H1 (cell line): ENCODE measurements at regions not wholly inside any gene's neighbourhood (a gene's known extent, or its start where the extent isn't known, plus 50 kb on each side); places are given as distances from the start of the nearest gene placed in this dataset.

Experiments
- ASH2L ChIP-seq: fragments of 200-600, 300-600 bp; sonication (generic); IDR thresholded peaks from one replicate; pipeline ENCODE4 v1.7.1; 2017; ENCODE audit warnings: low read length
- BCL11A ChIP-seq, 2 experiments: IDR thresholded peaks; one replicate each; pipeline ENCODE4 v1.6.1; 2011; ENCODE audit warnings: low read depth in 2 of 2, low read length in 2 of 2, mild to moderate bottlenecking in 2 of 2
- CHD7 ChIP-seq: fragments of 300-600 bp; sonication (generic); IDR thresholded peaks from 2 replicates; pipeline ENCODE4 v1.7.1; 2012; ENCODE audit warnings: low read length, moderate library complexity, mild to moderate bottlenecking, inconsistent platforms; ENCODE audit not compliant: insufficient replicate concordance
- CTBP2 ChIP-seq: IDR thresholded peaks from 2 replicates; pipeline ENCODE4 v1.7.0; 2011; ENCODE audit warnings: borderline replicate concordance, mild to moderate bottlenecking, moderate library complexity, mixed read lengths, low read length; ENCODE audit not compliant: insufficient read depth, insufficient read length
- NRF1 ChIP-seq: IDR thresholded peaks from 2 replicates; pipeline ENCODE4 v1.6.1; 2011; ENCODE audit warnings: mild to moderate bottlenecking, low read depth, low read length, improper control_type of control experiment
- POLR2A ChIP-seq, 2 experiments: IDR thresholded peaks; 1 replicate in 1 of 2; 2 replicates in 1 of 2; pipeline ENCODE4 v1.6.1; 2011; ENCODE audit warnings: low read depth in 2 of 2, low read length in 2 of 2, mild to moderate bottlenecking in 2 of 2; ENCODE audit errors: control extremely low read depth in 1 of 2

GRCh38 chr1:188402986-188403385, 1574.2 kb downstream of the PLA2G4A start (continued):
- no peak for TF ChIP-seq CHD7
- no peak for TF ChIP-seq BCL11A (IDR thresholded peaks at IDR 0.05; ENCODE audit: low read depth in 2 of 2, low read length in 2 of 2)
- TF ChIP-seq NRF1 = no peak
- no peak for TF ChIP-seq CTBP2
- TF ChIP-seq ASH2L = no peak
- TF ChIP-seq POLR2A (IDR thresholded peaks at IDR 0.05; ENCODE audit: control extremely low read depth in 1 of 2, low read depth in 2 of 2, low read length in 2 of 2) = no peak
- TF ChIP-seq, all 59 proteins: peak for 0
